RWPE2 (cell line): ENCODE measurements at regions not wholly inside any gene's neighbourhood (a gene's known extent, or its start where the extent isn't known, plus 50 kb on each side); places are given as distances from the start of the nearest gene placed in this dataset.

Experiments
- ATAC-seq: fragments of 200-7000 bp; cut with Tn5 transposase; 3 replicates; pipeline ENCODE4 v1.9.1; 2021; ENCODE audit warnings: low read depth
- DNase-seq: peaks from one replicate; pipeline ENCODE4 v3.0.0-alpha.2; 2020; ENCODE audit warnings: low spot score
- H3K27ac ChIP-seq: fragments of 450-650 bp; 2 replicates; pipeline ENCODE4 v1.5.1; 2017; ENCODE audit warnings: mild to moderate bottlenecking; ENCODE audit not compliant: poor library complexity, severe bottlenecking
- H3K27me3 ChIP-seq: fragments of 250-450 bp; sonication (Bioruptor Pico); 2 replicates; pipeline ENCODE4 v1.5.1; 2021; ENCODE audit warnings: mild to moderate bottlenecking, moderate library complexity; ENCODE audit not compliant: insufficient read depth, poor library complexity, severe bottlenecking
- H3K36me3 ChIP-seq: fragments of 250-450 bp; sonication (Bioruptor Pico); 2 replicates; pipeline ENCODE4 v1.5.1; 2020; ENCODE audit warnings: low read depth, mild to moderate bottlenecking, moderate library complexity
- H3K4me1 ChIP-seq: fragments of 250-450 bp; sonication (Bioruptor Pico); 2 replicates; pipeline ENCODE4 v1.5.1; 2021; ENCODE audit warnings: mild to moderate bottlenecking, moderate library complexity; ENCODE audit not compliant: insufficient read depth, poor library complexity, severe bottlenecking
- H3K4me3 ChIP-seq: fragments of 250-450 bp; sonication (Bioruptor Pico); 2 replicates; pipeline ENCODE4 v1.5.1; 2021; ENCODE audit warnings: mild to moderate bottlenecking, moderate library complexity; ENCODE audit not compliant: severe bottlenecking
- H3K9me3 ChIP-seq: fragments of 250-450 bp; sonication (Bioruptor Pico); 2 replicates; pipeline ENCODE4 v1.5.1; 2021; ENCODE audit warnings: mild to moderate bottlenecking, moderate library complexity; ENCODE audit not compliant: severe bottlenecking
- TF ChIP-seq, protein P1 (sequence below): fragments of 450-650 bp; IDR thresholded peaks from one replicate; pipeline ENCODE4 v1.5.1; 2017; ENCODE audit warnings: mild to moderate bottlenecking, moderate library complexity; ENCODE audit not compliant: poor library complexity, severe bottlenecking

DNA sequence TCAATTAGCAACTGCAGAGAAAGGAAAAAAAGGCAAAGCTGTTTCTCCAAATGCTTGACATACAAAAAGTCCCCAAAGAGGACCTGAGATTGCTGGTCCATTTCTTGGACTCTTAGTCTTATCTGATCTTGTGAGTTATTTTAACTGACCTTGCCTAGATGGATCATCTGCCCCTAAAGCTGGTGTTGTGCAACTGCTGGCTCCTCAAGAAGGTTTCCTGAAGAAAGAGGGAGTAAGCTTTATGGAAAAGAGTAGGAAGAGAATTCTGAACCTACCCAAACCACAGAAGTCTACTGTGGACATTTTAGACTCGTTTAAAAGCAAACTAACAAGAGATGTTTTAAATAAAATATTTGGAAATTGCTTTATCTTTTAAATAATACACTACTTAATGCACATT, 140.0 kb upstream of the HS3ST3A1 start:
- DNase-seq = no peak
- TF ChIP-seq, protein P1, sequence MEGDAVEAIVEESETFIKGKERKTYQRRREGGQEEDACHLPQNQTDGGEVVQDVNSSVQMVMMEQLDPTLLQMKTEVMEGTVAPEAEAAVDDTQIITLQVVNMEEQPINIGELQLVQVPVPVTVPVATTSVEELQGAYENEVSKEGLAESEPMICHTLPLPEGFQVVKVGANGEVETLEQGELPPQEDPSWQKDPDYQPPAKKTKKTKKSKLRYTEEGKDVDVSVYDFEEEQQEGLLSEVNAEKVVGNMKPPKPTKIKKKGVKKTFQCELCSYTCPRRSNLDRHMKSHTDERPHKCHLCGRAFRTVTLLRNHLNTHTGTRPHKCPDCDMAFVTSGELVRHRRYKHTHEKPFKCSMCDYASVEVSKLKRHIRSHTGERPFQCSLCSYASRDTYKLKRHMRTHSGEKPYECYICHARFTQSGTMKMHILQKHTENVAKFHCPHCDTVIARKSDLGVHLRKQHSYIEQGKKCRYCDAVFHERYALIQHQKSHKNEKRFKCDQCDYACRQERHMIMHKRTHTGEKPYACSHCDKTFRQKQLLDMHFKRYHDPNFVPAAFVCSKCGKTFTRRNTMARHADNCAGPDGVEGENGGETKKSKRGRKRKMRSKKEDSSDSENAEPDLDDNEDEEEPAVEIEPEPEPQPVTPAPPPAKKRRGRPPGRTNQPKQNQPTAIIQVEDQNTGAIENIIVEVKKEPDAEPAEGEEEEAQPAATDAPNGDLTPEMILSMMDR = no peak
- ATAC-seq = no peak

DNA sequence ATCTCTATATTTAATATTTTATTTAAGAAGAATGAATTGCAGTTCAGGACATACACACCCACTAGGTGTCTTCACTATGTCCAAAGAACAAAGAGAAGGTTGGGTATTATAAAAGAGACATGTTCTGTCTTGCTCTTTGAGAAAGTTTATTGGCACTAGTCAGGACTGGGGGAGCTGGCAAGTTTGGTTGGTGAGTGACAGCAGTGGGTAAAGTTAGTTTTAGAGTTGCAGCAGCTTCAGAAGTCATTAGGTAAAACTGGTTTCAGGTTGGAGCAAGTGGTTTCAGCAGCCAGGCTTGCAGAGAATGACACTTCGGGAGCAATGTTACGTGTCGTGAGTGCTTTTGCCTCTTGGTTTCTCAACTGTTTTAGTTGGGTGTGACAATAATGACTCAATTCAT, 142.2 kb upstream of the HS3ST3A1 start:
- H3K9me3 ChIP-seq = no peaks in the 10 kb centered on the region
- H3K27ac ChIP-seq = no peak overlapping the region
- H3K27me3 ChIP-seq = no peaks in the 10 kb centered on the region
- TF ChIP-seq, protein P1 = no peak
- DNase-seq (no peak), ATAC-seq (peak; percentile 72)
- no peaks in the 10 kb centered on the region for H3K4me1 ChIP-seq
- H3K4me3 ChIP-seq = no peak overlapping the region
- H3K36me3 ChIP-seq = no peaks in the 10 kb centered on the region

More for the DNA sequence above, 140.0 kb upstream of the HS3ST3A1 start:
- H3K9me3 ChIP-seq = no peaks in the 10 kb centered on the region
- H3K27ac ChIP-seq = no peak overlapping the region
- no peaks in the 10 kb centered on the region for H3K4me1 ChIP-seq
- no peaks in the 10 kb centered on the region for H3K36me3 ChIP-seq
- no peak overlapping the region for H3K4me3 ChIP-seq
- no peaks in the 10 kb centered on the region for H3K27me3 ChIP-seq

DNA sequence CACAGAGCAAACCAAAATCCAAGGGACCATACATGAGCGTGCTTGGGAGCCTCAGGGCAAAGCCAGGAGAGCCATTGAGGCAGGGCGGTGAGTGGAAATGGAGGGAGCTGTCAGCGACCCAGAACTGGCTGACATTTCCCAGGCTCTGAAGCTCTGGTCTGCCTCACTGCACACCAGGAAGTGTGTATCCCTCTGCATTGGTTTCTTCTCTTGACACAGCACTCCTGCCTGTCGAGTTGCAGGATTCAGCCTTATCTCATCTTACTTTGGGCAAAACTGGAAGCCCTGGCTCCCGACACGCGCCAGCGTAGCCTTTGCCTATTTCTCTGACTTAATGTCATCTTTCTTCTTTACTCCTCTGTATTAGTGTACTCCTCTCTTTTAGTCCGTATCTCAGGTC, 144.7 kb upstream of the HS3ST3A1 start:
- no peaks in the 10 kb centered on the region for H3K27me3 ChIP-seq

DNA sequence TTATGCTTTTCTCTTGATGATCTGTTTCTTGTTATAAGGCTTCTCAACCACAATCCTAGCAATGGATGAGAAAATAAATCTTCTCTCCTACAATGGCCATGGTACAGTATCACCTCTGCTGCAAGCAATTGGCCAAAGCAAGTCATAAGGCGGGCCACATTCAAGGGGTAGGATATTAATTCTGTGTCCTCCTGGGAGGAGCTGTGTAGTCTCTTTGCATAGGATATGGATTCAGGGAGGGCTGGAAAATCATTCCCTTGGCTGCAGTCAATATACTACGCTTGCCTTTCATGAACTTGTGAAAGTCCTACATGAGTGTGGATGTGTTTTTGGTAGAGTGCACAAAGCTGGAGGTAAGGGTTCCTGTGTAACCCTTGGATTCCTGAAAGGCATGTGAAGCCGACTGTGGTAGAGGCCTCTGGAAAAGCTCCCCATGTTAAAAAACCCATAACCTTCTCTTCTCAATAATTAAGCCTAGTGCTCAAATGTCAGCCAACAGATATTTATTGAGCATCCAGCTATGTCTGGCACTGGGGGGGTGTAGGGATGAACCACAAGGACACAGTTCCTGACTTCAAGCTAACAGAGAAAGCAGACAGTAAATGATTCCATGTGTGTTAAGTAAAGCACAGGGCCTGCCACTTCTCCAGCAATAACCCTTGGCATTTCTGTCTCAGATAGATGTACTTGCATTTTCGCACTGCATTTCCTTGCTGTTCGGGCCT, 147.6 kb upstream of the HS3ST3A1 start:
- ATAC-seq = no peak
- Histone ChIP-seq H3K4me3 (no peak overlapping the region), H3K27ac (no peak overlapping the region), H3K27me3 (no peaks in the 10 kb centered on the region), H3K4me1 (no peaks in the 10 kb centered on the region), H3K36me3 (no peaks in the 10 kb centered on the region), H3K9me3 (no peaks in the 10 kb centered on the region)
- DNase-seq = no peak
- TF ChIP-seq, protein P1 = no peak

More for the DNA sequence above, 144.7 kb upstream of the HS3ST3A1 start:
- H3K9me3 ChIP-seq = no peaks in the 10 kb centered on the region
- H3K4me3 ChIP-seq = no peak overlapping the region
- TF ChIP-seq, protein P1 = no peak
- no peaks in the 10 kb centered on the region for H3K4me1 ChIP-seq
- DNase-seq (no peak), ATAC-seq (no peak)
- no peaks in the 10 kb centered on the region for H3K36me3 ChIP-seq
- H3K27ac ChIP-seq = no peak overlapping the region

DNA sequence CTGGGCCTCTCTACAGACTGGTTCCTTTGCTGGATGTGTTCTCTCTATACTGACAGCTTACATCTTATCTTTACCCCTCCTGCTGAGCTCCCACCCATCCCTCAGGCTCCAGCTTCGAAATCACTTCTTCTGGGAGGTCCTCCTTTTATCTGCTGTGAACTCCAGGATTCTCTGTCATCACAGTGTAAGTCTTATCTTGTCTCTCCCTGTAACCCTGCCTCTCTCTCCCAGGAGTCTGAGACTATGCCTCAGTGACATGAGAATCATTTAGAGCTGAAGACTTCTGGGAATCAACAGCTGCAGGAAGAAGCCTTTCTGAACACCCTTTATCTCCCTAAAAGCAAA, 148.1 kb upstream of the HS3ST3A1 start:
- TF ChIP-seq, protein P1 = no peak
- no peak for ATAC-seq
- Histone ChIP-seq H3K27ac (no peak overlapping the region), H3K4me1 (no peaks in the 10 kb centered on the region), H3K4me3 (no peak overlapping the region), H3K9me3 (no peaks in the 10 kb centered on the region), H3K36me3 (no peaks in the 10 kb centered on the region), H3K27me3 (no peaks in the 10 kb centered on the region)
- no peak for DNase-seq
